ENCODE measurements at regions not wholly inside any gene's neighbourhood (a gene's known extent, or its start where the extent isn't known, plus 50 kb on each side); places are given as distances from the start of the nearest gene placed in this dataset.

DNA sequence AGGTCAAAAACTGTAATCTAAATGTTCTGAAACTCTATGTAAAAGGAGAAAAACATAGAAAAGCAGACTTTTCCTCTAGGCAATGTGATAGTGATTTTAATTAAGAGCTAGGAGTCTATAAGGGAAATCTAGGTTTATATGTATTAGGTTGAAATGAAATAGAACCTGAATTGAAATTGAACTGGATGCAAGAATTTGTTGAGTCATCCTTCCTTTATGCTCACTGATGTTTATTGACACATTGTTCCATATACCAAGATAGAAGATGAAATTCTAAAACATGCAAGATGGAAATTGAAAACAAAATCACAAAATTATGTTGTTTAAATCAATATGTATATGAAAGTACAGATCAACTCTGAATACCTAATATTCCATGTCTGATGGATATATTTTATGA lies 170.4 kb upstream of the FLRT2 start:
- TF ChIP-seq, protein P1, sequence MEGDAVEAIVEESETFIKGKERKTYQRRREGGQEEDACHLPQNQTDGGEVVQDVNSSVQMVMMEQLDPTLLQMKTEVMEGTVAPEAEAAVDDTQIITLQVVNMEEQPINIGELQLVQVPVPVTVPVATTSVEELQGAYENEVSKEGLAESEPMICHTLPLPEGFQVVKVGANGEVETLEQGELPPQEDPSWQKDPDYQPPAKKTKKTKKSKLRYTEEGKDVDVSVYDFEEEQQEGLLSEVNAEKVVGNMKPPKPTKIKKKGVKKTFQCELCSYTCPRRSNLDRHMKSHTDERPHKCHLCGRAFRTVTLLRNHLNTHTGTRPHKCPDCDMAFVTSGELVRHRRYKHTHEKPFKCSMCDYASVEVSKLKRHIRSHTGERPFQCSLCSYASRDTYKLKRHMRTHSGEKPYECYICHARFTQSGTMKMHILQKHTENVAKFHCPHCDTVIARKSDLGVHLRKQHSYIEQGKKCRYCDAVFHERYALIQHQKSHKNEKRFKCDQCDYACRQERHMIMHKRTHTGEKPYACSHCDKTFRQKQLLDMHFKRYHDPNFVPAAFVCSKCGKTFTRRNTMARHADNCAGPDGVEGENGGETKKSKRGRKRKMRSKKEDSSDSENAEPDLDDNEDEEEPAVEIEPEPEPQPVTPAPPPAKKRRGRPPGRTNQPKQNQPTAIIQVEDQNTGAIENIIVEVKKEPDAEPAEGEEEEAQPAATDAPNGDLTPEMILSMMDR (IDR thresholded peaks at IDR 0.05) = no peak
- no peak for TF ChIP-seq NR2C2 (CRISPR knock-in tag; IDR thresholded peaks at IDR 0.05)
- TF ChIP-seq, protein P2, sequence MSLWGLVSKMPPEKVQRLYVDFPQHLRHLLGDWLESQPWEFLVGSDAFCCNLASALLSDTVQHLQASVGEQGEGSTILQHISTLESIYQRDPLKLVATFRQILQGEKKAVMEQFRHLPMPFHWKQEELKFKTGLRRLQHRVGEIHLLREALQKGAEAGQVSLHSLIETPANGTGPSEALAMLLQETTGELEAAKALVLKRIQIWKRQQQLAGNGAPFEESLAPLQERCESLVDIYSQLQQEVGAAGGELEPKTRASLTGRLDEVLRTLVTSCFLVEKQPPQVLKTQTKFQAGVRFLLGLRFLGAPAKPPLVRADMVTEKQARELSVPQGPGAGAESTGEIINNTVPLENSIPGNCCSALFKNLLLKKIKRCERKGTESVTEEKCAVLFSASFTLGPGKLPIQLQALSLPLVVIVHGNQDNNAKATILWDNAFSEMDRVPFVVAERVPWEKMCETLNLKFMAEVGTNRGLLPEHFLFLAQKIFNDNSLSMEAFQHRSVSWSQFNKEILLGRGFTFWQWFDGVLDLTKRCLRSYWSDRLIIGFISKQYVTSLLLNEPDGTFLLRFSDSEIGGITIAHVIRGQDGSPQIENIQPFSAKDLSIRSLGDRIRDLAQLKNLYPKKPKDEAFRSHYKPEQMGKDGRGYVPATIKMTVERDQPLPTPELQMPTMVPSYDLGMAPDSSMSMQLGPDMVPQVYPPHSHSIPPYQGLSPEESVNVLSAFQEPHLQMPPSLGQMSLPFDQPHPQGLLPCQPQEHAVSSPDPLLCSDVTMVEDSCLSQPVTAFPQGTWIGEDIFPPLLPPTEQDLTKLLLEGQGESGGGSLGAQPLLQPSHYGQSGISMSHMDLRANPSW (CRISPR knock-in tag; conservative IDR thresholded peaks at IDR 0.05; ENCODE audit: low read depth) = no peak
- TF ChIP-seq, protein P3, sequence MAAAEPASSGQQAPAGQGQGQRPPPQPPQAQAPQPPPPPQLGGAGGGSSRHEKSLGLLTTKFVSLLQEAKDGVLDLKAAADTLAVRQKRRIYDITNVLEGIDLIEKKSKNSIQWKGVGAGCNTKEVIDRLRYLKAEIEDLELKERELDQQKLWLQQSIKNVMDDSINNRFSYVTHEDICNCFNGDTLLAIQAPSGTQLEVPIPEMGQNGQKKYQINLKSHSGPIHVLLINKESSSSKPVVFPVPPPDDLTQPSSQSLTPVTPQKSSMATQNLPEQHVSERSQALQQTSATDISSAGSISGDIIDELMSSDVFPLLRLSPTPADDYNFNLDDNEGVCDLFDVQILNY (CRISPR knock-in tag; IDR thresholded peaks at IDR 0.05) = no peak
- TF ChIP-seq, protein P4, sequence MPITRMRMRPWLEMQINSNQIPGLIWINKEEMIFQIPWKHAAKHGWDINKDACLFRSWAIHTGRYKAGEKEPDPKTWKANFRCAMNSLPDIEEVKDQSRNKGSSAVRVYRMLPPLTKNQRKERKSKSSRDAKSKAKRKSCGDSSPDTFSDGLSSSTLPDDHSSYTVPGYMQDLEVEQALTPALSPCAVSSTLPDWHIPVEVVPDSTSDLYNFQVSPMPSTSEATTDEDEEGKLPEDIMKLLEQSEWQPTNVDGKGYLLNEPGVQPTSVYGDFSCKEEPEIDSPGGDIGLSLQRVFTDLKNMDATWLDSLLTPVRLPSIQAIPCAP (CRISPR knock-in tag; IDR thresholded peaks at IDR 0.05) = no peak
- no peak for TF ChIP-seq SP1 (CRISPR knock-in tag; conservative IDR thresholded peaks at IDR 0.05)
- no peak for TF ChIP-seq ELF4 (CRISPR knock-in tag; IDR thresholded peaks at IDR 0.05; ENCODE audit: low read depth)
- TF ChIP-seq, protein P5, sequence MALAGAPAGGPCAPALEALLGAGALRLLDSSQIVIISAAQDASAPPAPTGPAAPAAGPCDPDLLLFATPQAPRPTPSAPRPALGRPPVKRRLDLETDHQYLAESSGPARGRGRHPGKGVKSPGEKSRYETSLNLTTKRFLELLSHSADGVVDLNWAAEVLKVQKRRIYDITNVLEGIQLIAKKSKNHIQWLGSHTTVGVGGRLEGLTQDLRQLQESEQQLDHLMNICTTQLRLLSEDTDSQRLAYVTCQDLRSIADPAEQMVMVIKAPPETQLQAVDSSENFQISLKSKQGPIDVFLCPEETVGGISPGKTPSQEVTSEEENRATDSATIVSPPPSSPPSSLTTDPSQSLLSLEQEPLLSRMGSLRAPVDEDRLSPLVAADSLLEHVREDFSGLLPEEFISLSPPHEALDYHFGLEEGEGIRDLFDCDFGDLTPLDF (CRISPR knock-in tag; IDR thresholded peaks at IDR 0.05) = no peak
- TF ChIP-seq, protein P6, sequence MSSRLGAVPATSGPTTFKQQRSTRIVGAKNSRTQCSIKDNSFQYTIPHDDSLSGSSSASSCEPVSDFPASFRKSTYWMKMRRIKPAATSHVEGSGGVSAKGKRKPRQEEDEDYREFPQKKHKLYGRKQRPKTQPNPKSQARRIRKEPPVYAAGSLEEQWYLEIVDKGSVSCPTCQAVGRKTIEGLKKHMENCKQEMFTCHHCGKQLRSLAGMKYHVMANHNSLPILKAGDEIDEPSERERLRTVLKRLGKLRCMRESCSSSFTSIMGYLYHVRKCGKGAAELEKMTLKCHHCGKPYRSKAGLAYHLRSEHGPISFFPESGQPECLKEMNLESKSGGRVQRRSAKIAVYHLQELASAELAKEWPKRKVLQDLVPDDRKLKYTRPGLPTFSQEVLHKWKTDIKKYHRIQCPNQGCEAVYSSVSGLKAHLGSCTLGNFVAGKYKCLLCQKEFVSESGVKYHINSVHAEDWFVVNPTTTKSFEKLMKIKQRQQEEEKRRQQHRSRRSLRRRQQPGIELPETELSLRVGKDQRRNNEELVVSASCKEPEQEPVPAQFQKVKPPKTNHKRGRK (CRISPR knock-in tag; IDR thresholded peaks at IDR 0.05; ENCODE audit: borderline replicate concordance) = no peak
- no peak for TF ChIP-seq ZNF138 (CRISPR knock-in tag; conservative IDR thresholded peaks at IDR 0.05)
- no peak for TF ChIP-seq GABPB1 (CRISPR knock-in tag; IDR thresholded peaks at IDR 0.05)
- TF ChIP-seq, protein P7, sequence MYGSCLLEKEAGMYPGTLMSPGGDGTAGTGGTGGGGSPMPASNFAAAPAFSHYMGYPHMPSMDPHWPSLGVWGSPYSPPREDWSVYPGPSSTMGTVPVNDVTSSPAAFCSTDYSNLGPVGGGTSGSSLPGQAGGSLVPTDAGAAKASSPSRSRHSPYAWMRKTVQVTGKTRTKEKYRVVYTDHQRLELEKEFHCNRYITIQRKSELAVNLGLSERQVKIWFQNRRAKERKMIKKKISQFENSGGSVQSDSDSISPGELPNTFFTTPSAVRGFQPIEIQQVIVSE (CRISPR knock-in tag; IDR thresholded peaks at IDR 0.05; ENCODE audit: borderline replicate concordance) = no peak

Data from WTC11 (cell line).